ENCODE measurements at regions not wholly inside any gene's neighbourhood (a gene's known extent, or its start where the extent isn't known, plus 50 kb on each side); places are given as distances from the start of the nearest gene placed in this dataset.

- POLR2A ChIA-PET: no interaction called here
- no peak for TF ChIP-seq HMG20B (CRISPR knock-in tag; conservative IDR thresholded peaks at IDR 0.05)
- no peak for TF ChIP-seq SIN3A (IDR thresholded peaks at IDR 0.05; ENCODE audit: borderline replicate concordance, low read depth, low read length)
- TF ChIP-seq ZNF296 (CRISPR knock-in tag; conservative IDR thresholded peaks at IDR 0.05): no peak
- TF ChIP-seq ZNF770 (CRISPR knock-in tag; IDR thresholded peaks at IDR 0.05): no peak
- no peak for TF ChIP-seq KLF13 (CRISPR knock-in tag; IDR thresholded peaks at IDR 0.05)
- TF ChIP-seq TERF1 (CRISPR knock-in tag; IDR thresholded peaks at IDR 0.05): no peak
- no peak for TF ChIP-seq MYC (CRISPR knock-in tag; IDR thresholded peaks at IDR 0.05; ENCODE audit: borderline replicate concordance)
- no peak for TF ChIP-seq ZNF773 (CRISPR knock-in tag; IDR thresholded peaks at IDR 0.05; ENCODE audit: borderline replicate concordance)
- no peak for TF ChIP-seq THAP11 (CRISPR knock-in tag; IDR thresholded peaks at IDR 0.05)
- no peak for TF ChIP-seq ZNF615 (CRISPR knock-in tag; IDR thresholded peaks at IDR 0.05; ENCODE audit: borderline replicate concordance)
- no peak for TF ChIP-seq CHD2 (IDR thresholded peaks at IDR 0.05; ENCODE audit: low read depth, low read length)
- no peak for TF ChIP-seq ZBTB40 (IDR thresholded peaks at IDR 0.05)
- no peak for TF ChIP-seq ZBTB40 (CRISPR knock-in tag; IDR thresholded peaks at IDR 0.05)
- TF ChIP-seq CENPBD1 (CRISPR knock-in tag; IDR thresholded peaks at IDR 0.05; ENCODE audit: borderline replicate concordance, low read depth): no peak
Observed at GRCh38 chr16:61233713-61234112, 802.5 kb downstream of the CDH8 start.

More at GRCh38 chr16:61233713-61234112, 802.5 kb downstream of the CDH8 start:
- H3K4me2 ChIP-seq (ENCODE audit: low read depth, low read length): no peak overlapping the region
- no peaks in the 10 kb centered on the region for H3K36me3 ChIP-seq (replicated peaks in 1 of 2; ENCODE audit: control insufficient read depth in 1 of 2, insufficient read depth in 2 of 2, low read length in 2 of 2)
- peaks cover 6% of the 10 kb centered on the region; the same call in 1 of the 2 replicates for H3K9me3 ChIP-seq (ENCODE audit: low read length)
- BruUV-seq (replicated peaks): no TSS peak
- no peak for ATAC-seq
- H4K20me1 ChIP-seq (ENCODE audit: insufficient read depth, low read length): no peaks in the 10 kb centered on the region
- 6% methylated on average over 3 of the region's 3 CpGs for WGBS (ENCODE audit: low lambda C conversion rate)
- no peak overlapping the region for H3K4me3 ChIP-seq (replicated peaks in 1 of 3; ENCODE audit: insufficient read depth in 1 of 3, low read depth in 2 of 3, low read length in 3 of 3)
- intact Hi-C loops (cut with micrococcal nuclease; ENCODE audit: unreplicated experiment) (no loop called here), in situ Hi-C loops (cut with HindIII; ENCODE audit: extremely low pct_ligation_motif_present, low pct_unique_long_range_greater_than_20kb) (no loop called here)
- no peak overlapping the region for H3K9ac ChIP-seq (ENCODE audit: insufficient read depth, low read depth, low read length)
- no peaks in the 10 kb centered on the region for H3K27me3 ChIP-seq (ENCODE audit: control insufficient read depth in 1 of 2, insufficient read depth in 2 of 2, low read length in 2 of 2)
- H3K4me1 ChIP-seq (ENCODE audit: insufficient read depth, low read length): no peaks in the 10 kb centered on the region
- no peak for DNase-seq (ENCODE audit: low spot score)
- no peaks in the 10 kb centered on the region for H3K79me2 ChIP-seq (ENCODE audit: insufficient read depth, low read length)
- CTCF ChIA-PET (ENCODE audit: low intra/inter-chr PET ratio, low total read pairs): no interaction called here
- no peak overlapping the region for H3K27ac ChIP-seq (ENCODE audit: extremely low read length, insufficient read depth, low read length)
- FAIRE-seq: no peak
- H2AFZ ChIP-seq (ENCODE audit: low read length): no peak overlapping the region

All from HepG2 (cell line).